HEK293 (cell line): ENCODE measurements at regions not wholly inside any gene's neighbourhood (a gene's known extent, or its start where the extent isn't known, plus 50 kb on each side); places are given as distances from the start of the nearest gene placed in this dataset.

Experiments used
- CTCF ChIA-PET: fragments of 350-600 bp; formaldehyde crosslinking; extraction: SDS; loops from one replicate; lab custom pipeline; 2021; ENCODE audit warnings: antibody characterized with exemption; lab: Yijun Ruan, JAX
- POLR2A ChIA-PET: fragments of 300-600 bp; formaldehyde crosslinking; extraction: SDS; loops from one replicate; lab custom pipeline; 2020; ENCODE audit warnings: antibody characterized with exemption, inconsistent platforms; lab: Yijun Ruan, JAX
- H3K27ac ChIP-seq: fragments of 200-500 bp; sonication (Bioruptor generic); 2 replicates; pipeline ENCODE4 v1.5.1; 2014; ENCODE audit warnings: low read depth, low read length, control low read depth, inconsistent platforms; ENCODE audit errors: extremely low read depth
- H3K36me3 ChIP-seq, 2 experiments: fragments of 200-500 bp in 1 of 2; sonication (Bioruptor generic) in 1 of 2; 1 replicate in 1 of 2; 2 replicates in 1 of 2; pipeline ENCODE4 v1.5.1; 2014 to 2017; ENCODE audit warnings: inconsistent platforms in 2 of 2, low read length in 2 of 2; ENCODE audit not compliant: control insufficient read depth in 2 of 2, insufficient read depth in 1 of 2
- H3K4me1 ChIP-seq: fragments of 200-500 bp; sonication (Bioruptor generic); 2 replicates; pipeline ENCODE4 v1.5.1; 2014; ENCODE audit warnings: mild to moderate bottlenecking, low read length, inconsistent platforms; ENCODE audit not compliant: control insufficient read depth, insufficient read depth
- H3K4me3 ChIP-seq: 2 replicates; pipeline ENCODE4 v1.5.1; 2011; ENCODE audit warnings: low read depth, mild to moderate bottlenecking, control low read depth, low read length, moderate library complexity
- H3K9me3 ChIP-seq: fragments of 200-500 bp; sonication (Bioruptor generic); 2 replicates; pipeline ENCODE4 v1.5.1; 2014; ENCODE audit warnings: low read depth, low read length, inconsistent platforms; ENCODE audit not compliant: control insufficient read depth, insufficient read depth
- HIC1 ChIP-seq: fragments of 450-650 bp; formaldehyde crosslinking; IDR thresholded peaks from 2 replicates; pipeline ENCODE4 v1.5.1; 2016; ENCODE audit warnings: missing biosample characterization, missing genetic modification characterization
- SETDB1 ChIP-seq: IDR thresholded peaks from one replicate; pipeline ENCODE4 v1.6.1; 2017; ENCODE audit warnings: mild to moderate bottlenecking, low read length, moderate library complexity, mixed read lengths; ENCODE audit not compliant: insufficient read length
- SP2 ChIP-seq: fragments of 450-650 bp; formaldehyde crosslinking; IDR thresholded peaks from 2 replicates; pipeline ENCODE4 v1.5.1; 2016; ENCODE audit warnings: missing biosample characterization, missing genetic modification characterization
- SP7 ChIP-seq: fragments of 450-650 bp; formaldehyde crosslinking; IDR thresholded peaks from 2 replicates; pipeline ENCODE4 v1.5.1; 2016; ENCODE audit warnings: missing biosample characterization, missing genetic modification characterization
- ZBTB17 ChIP-seq: fragments of 450-650 bp; formaldehyde crosslinking; IDR thresholded peaks from 2 replicates; pipeline ENCODE4 v1.5.1; 2016; ENCODE audit warnings: missing biosample characterization, missing genetic modification characterization
- ZBTB21 ChIP-seq: fragments of 450-650 bp; formaldehyde crosslinking; IDR thresholded peaks from 2 replicates; pipeline ENCODE4 v1.5.1; 2017; ENCODE audit warnings: missing biosample characterization, missing genetic modification characterization
- ZFP69B ChIP-seq: fragments of 450-650 bp; formaldehyde crosslinking; IDR thresholded peaks from 2 replicates; pipeline ENCODE4 v1.5.1; 2016; ENCODE audit warnings: missing biosample characterization, missing genetic modification characterization
- ZNF10 ChIP-seq: fragments of 450-650 bp; formaldehyde crosslinking; IDR thresholded peaks from 2 replicates; pipeline ENCODE4 v1.5.1; 2017; ENCODE audit warnings: missing biosample characterization, missing genetic modification characterization
- ZNF146 ChIP-seq: fragments of 450-650 bp; formaldehyde crosslinking; IDR thresholded peaks from 2 replicates; pipeline ENCODE4 v1.5.1; 2016; ENCODE audit warnings: missing biosample characterization, missing genetic modification characterization
- ZNF2 ChIP-seq: fragments of 450-650 bp; formaldehyde crosslinking; IDR thresholded peaks from 2 replicates; pipeline ENCODE4 v1.5.1; 2016; ENCODE audit warnings: missing biosample characterization, missing genetic modification characterization
- ZNF248 ChIP-seq: fragments of 450-650 bp; formaldehyde crosslinking; IDR thresholded peaks from 2 replicates; pipeline ENCODE4 v1.5.1; 2017; ENCODE audit warnings: missing biosample characterization, missing genetic modification characterization
- ZNF26 ChIP-seq: fragments of 450-650 bp; formaldehyde crosslinking; IDR thresholded peaks from 2 replicates; pipeline ENCODE4 v1.5.1; 2016; ENCODE audit warnings: missing biosample characterization, missing genetic modification characterization
- ZNF311 ChIP-seq: fragments of 450-650 bp; formaldehyde crosslinking; IDR thresholded peaks from 2 replicates; pipeline ENCODE4 v1.5.1; 2017; ENCODE audit warnings: missing biosample characterization, missing genetic modification characterization, borderline replicate concordance
- ZNF391 ChIP-seq: fragments of 450-650 bp; formaldehyde crosslinking; IDR thresholded peaks from 2 replicates; pipeline ENCODE4 v1.5.1; 2016; ENCODE audit warnings: low read depth, missing biosample characterization, missing genetic modification characterization, borderline replicate concordance
- ZNF449 ChIP-seq: fragments of 450-650 bp; formaldehyde crosslinking; IDR thresholded peaks from 2 replicates; pipeline ENCODE4 v1.5.1; 2017; ENCODE audit warnings: missing biosample characterization, mild to moderate bottlenecking, missing genetic modification characterization, moderate library complexity
- ZNF513 ChIP-seq: fragments of 450-650 bp; IDR thresholded peaks from 2 replicates; pipeline ENCODE4 v1.5.1; 2018; ENCODE audit warnings: missing biosample characterization, missing genetic modification characterization
- ZNF558 ChIP-seq: fragments of 450-650 bp; formaldehyde crosslinking; IDR thresholded peaks from 2 replicates; pipeline ENCODE4 v1.5.1; 2016; ENCODE audit warnings: missing biosample characterization, missing genetic modification characterization
- ZNF571 ChIP-seq: fragments of 450-650 bp; formaldehyde crosslinking; IDR thresholded peaks from 2 replicates; pipeline ENCODE4 v1.5.0; 2017; ENCODE audit warnings: missing biosample characterization, missing genetic modification characterization
- ZNF610 ChIP-seq: fragments of 450-650 bp; formaldehyde crosslinking; IDR thresholded peaks from 2 replicates; pipeline ENCODE4 v1.5.1; 2016; ENCODE audit warnings: missing biosample characterization, missing genetic modification characterization, borderline replicate concordance
- ZNF626 ChIP-seq: fragments of 450-650 bp; sonication (Bioruptor Pico); formaldehyde crosslinking; IDR thresholded peaks from 2 replicates; pipeline ENCODE4 v1.5.1; 2018; ENCODE audit warnings: missing biosample characterization, missing genetic modification characterization, inconsistent platforms
- ZNF776 ChIP-seq: fragments of 450-650 bp; formaldehyde crosslinking; IDR thresholded peaks from 2 replicates; pipeline ENCODE4 v1.5.0; 2017; ENCODE audit warnings: missing biosample characterization, missing genetic modification characterization, borderline replicate concordance
- ZSCAN4 ChIP-seq: fragments of 450-650 bp; formaldehyde crosslinking; IDR thresholded peaks from 2 replicates; pipeline ENCODE4 v1.5.1; 2017; ENCODE audit warnings: missing biosample characterization, missing genetic modification characterization
- TF ChIP-seq, protein P1 (sequence below): fragments of 450-650 bp; formaldehyde crosslinking; optimal IDR thresholded peaks from 2 replicates; pipeline ENCODE3; 2016; ENCODE audit warnings: missing biosample characterization, mild to moderate bottlenecking, missing genetic modification characterization
- TF ChIP-seq, protein P2 (sequence below): fragments of 450-650 bp; IDR thresholded peaks from 2 replicates; pipeline ENCODE4 v1.5.1; 2018; ENCODE audit warnings: missing biosample characterization, mild to moderate bottlenecking, missing genetic modification characterization

- H3K9me3 ChIP-seq, result no peaks in the 10 kb centered on the region
- TF ChIP-seq ZNF776, result no peak
- TF ChIP-seq ZNF391 (tag by site-specific recombination), result no peak
- TF ChIP-seq ZBTB21 (tag by site-specific recombination), result no peak
- no peak for TF ChIP-seq ZNF626 (tag by site-specific recombination)
- TF ChIP-seq ZNF26 (tag by site-specific recombination), result no peak
- TF ChIP-seq ZSCAN4, result no peak
- TF ChIP-seq ZNF10 (tag by site-specific recombination), result no peak
- TF ChIP-seq ZNF558 (tag by site-specific recombination), result no peak
- no peak for TF ChIP-seq ZNF2 (tag by site-specific recombination)
- no peak for TF ChIP-seq ZBTB17 (tag by site-specific recombination)
- POLR2A ChIA-PET, result no interaction called here
- CTCF ChIA-PET, result interaction anchor here (0.5 to 1.6 kb wide), 4 partner anchors 15 to 926 kb away, joined by 3 to 5 read pairs (median 4); no protein-coding TSS in a partner anchor
- no peak overlapping the region for H3K27ac ChIP-seq
- H3K36me3 ChIP-seq, result no peaks in the 10 kb centered on the region
- H3K4me3 ChIP-seq, result no peak overlapping the region
- H3K4me1 ChIP-seq, result peaks cover 6% of the 10 kb centered on the region; the same call in 1 of the 2 replicates
Measured at GRCh38 chr16:51986301-51986700, 560.6 kb downstream of the TOX3 start.

GRCh38 chr16:51985126-51985525 lies 561.8 kb downstream of the TOX3 start:
- Histone ChIP-seq H3K4me3 (no peak overlapping the region), H3K27ac (no peak overlapping the region), H3K4me1 (peaks cover 6% of the 10 kb centered on the region; the same call in 1 of the 2 replicates), H3K9me3 (no peaks in the 10 kb centered on the region), H3K36me3 (no peaks in the 10 kb centered on the region)
- CTCF ChIA-PET, result interaction anchor here (1.2 kb wide), 1 partner anchor 1179 kb away, joined by 3 read pairs; no protein-coding TSS in a partner anchor
- POLR2A ChIA-PET, result no interaction called here
- TF ChIP-seq, protein P1, sequence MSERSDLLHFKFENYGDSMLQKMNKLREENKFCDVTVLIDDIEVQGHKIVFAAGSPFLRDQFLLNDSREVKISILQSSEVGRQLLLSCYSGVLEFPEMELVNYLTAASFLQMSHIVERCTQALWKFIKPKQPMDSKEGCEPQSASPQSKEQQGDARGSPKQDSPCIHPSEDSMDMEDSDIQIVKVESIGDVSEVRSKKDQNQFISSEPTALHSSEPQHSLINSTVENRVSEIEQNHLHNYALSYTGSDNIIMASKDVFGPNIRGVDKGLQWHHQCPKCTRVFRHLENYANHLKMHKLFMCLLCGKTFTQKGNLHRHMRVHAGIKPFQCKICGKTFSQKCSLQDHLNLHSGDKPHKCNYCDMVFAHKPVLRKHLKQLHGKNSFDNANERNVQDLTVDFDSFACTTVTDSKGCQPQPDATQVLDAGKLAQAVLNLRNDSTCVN (tag by site-specific recombination), result no peak
- no peak for TF ChIP-seq ZNF558 (tag by site-specific recombination)
- no peak for TF ChIP-seq SP2
- no peak for TF ChIP-seq ZNF311
- TF ChIP-seq SP7 (tag by site-specific recombination), result no peak
- TF ChIP-seq ZNF513 (tag by site-specific recombination), result no peak
- TF ChIP-seq ZFP69B (tag by site-specific recombination), result no peak
- no peak for TF ChIP-seq ZNF146 (tag by site-specific recombination)
- no peak for TF ChIP-seq ZNF248 (tag by site-specific recombination)
- no peak for TF ChIP-seq ZNF571 (tag by site-specific recombination)
- TF ChIP-seq, protein P2, sequence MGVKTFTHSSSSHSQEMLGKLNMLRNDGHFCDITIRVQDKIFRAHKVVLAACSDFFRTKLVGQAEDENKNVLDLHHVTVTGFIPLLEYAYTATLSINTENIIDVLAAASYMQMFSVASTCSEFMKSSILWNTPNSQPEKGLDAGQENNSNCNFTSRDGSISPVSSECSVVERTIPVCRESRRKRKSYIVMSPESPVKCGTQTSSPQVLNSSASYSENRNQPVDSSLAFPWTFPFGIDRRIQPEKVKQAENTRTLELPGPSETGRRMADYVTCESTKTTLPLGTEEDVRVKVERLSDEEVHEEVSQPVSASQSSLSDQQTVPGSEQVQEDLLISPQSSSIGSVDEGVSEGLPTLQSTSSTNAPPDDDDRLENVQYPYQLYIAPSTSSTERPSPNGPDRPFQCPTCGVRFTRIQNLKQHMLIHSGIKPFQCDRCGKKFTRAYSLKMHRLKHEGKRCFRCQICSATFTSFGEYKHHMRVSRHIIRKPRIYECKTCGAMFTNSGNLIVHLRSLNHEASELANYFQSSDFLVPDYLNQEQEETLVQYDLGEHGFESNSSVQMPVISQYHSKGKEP (tag by site-specific recombination), result no peak
- TF ChIP-seq ZNF449, result no peak
- TF ChIP-seq SETDB1, result no peak
- TF ChIP-seq HIC1 (tag by site-specific recombination), result no peak
- no peak for TF ChIP-seq ZNF610 (tag by site-specific recombination)
